ENCODE measurements at regions not wholly inside any gene's neighbourhood (a gene's known extent, or its start where the extent isn't known, plus 50 kb on each side); places are given as distances from the start of the nearest gene placed in this dataset.
"Not testable (repeated sequence)": the region's sequence is repeated elsewhere in the genome, so short reads cannot be mapped to it uniquely, and the experiment has no call there.

DNA sequence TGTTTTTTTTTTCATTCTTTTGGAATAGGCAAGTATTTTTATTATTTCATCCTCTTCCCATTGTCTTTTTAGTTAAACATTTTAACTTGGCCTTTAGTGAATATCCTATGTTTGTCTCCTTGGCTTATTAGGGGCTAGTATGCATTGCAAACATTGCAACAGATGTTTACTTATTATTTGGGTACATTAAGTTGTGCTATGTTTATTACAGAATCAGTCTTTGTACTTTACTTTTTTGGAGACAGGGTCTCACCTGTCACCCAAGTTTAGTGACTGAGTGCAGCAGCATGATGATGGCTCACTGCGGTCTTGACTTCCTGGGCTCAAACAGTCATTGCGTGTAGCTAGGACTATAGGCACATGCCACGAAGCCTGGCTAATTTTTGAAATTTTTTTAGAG, 51.1 kb upstream of the NUDT6 start:
- no peak for DNase-seq
- in situ Hi-C loops (cut with MboI; ENCODE audit: low pct_unique_long_range_greater_than_20kb, low sequenced_read_pairs), result no loop called here

DNA sequence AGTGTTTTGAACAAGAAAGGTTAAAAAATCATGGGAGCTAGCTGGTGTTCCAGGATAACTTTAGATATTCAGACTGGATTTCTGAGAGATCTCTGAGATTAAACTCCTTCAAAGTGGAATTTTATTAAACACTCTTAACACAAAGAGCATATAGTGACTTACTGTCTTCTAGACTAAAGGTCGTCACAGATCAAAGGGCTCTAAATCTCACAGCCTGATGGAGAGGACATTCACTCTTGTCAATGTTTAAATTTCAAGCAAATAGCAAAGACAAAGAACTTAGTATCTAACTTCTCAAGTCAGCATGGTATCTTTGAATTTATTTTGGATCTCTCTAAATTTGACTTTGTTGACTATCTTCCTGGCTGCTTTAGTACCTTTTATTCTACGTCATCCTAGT, 53.7 kb upstream of the NUDT6 start:
- in situ Hi-C loops (cut with MboI; ENCODE audit: low pct_unique_long_range_greater_than_20kb, low sequenced_read_pairs), result no loop called here
- DNase-seq, result no peak

DNA sequence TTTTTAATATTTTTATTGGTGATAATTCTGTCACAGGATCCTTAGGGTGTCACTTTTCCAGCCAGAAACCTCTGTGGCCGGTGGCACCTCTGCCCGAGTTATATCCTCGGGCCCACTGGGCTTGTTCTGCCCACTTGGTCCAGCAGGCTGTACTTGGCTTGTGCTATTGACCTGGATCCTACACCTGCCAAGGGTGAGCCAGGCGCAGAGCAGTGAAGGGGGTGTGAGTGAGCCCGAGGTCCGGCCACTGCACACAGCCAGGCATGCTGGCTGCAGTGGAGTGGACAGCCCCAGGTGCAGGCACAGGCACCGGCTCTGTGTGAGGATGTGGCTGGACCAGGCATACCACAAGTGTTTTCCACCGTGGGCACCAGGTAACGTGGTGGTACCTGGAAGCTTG, 54.7 kb upstream of the NUDT6 start:
- in situ Hi-C loops (cut with MboI; ENCODE audit: low pct_unique_long_range_greater_than_20kb, low sequenced_read_pairs), result no loop called here
- DNase-seq, result no peak

DNA sequence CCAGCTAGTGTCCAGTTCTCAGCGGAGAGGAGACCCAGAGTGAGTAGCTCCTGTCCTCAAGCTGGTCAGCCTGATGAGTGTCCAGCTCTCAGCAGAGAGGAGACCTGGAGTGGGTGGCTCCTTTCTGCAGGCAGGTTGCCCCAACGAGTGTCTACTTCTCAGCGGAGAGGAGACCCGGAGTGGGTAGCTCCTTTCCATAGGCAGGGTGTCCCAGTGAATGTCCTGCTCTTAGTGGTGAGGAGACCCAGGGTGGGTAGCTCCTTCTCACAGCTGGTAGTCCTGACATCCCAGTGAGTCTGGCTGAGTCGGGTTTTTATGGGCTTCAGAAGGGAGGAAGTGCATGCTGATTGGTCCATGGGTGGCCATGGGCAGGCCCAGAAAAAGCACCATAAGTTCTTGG, 55.7 kb upstream of the NUDT6 start:
- in situ Hi-C loops (cut with MboI; ENCODE audit: low pct_unique_long_range_greater_than_20kb, low sequenced_read_pairs), result no loop called here
- DNase-seq, result no peak

DNA sequence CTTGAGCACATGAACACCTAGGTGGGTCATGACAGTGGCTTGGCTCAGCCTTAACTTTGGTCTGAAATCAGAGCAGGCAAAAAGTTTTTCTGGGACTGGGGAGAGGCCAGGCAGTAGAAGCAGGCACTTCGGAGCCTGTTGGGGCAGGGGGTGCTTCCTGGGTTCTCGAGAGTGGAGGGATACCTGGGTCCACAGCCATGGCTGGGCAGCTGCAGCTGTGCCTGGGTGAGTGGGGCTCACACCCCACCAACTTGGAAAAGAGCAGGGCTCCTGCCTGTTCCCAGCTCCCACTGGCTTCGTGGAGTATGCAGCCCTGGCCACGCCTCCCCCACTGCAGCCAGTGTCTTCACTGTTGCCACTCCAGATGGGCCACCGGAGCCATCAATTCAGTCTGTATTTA, 56.4 kb upstream of the NUDT6 start:
- no peak for DNase-seq
- in situ Hi-C loops (cut with MboI; ENCODE audit: low pct_unique_long_range_greater_than_20kb, low sequenced_read_pairs), result no loop called here

DNA sequence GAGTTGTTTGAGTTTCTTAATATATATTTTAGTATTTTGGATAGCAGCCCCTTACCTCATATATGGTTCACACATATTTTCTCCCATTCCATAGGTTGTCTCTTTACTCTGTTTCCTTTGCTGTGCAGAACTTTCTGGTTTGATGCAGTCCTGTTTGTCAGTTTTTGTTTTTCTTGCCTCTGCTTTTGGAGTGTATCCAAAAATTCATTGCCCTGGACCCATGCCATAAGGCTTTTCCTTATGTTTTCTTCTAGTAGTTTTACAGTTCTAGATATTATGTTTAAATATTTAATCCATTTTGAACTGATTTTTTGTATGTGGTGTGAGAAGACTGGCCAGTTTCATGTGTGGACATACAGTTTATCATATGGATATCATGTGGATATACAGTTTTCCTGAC, 58.5 kb upstream of the NUDT6 start:
- in situ Hi-C loops (cut with MboI; ENCODE audit: low pct_unique_long_range_greater_than_20kb, low sequenced_read_pairs), result no loop called here
- no peak for DNase-seq

DNA sequence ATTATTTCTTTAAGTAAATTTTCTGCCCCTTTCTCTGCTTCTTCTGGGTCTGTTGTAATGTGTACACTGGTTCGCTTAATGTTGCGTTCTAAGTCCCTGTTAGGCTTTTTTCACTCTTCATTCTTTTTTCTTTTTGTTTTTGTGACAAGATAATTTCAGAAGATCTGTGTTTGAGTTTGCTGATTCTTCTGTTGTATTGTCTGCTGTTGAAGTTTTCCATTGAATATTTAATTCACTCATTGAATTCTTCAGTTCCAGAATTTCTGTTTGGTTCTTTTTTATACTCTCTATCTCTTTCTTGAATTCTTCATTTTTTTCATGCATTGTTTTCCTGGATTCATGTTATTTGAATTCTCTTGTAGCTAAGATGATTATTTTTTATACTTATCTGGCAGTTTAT, 66.3 kb upstream of the NUDT6 start:
- in situ Hi-C loops (cut with MboI; ENCODE audit: low pct_unique_long_range_greater_than_20kb, low sequenced_read_pairs), result no loop called here
- no peak for DNase-seq

DNA sequence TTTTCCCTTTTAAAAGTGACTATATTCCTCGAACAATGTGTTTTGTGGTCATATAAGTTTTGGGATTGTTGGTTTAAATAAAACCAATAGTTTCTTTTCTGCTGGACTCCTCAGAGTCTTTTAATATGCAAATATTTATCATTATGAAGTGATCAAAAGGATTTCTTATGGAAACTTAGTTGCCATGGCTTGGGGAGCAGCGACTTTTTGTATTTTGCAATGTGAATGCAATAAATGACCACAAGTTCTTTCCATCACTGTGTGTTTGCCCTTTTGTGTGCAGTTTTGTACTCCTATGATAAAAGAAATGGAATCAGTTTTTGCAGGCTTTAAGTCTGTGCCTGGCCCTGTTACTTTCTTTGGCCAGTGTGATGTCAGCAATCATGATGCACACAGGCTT, 68.5 kb upstream of the NUDT6 start:
- in situ Hi-C loops (cut with MboI; ENCODE audit: low pct_unique_long_range_greater_than_20kb, low sequenced_read_pairs), result no loop called here
- no peak for DNase-seq

DNA sequence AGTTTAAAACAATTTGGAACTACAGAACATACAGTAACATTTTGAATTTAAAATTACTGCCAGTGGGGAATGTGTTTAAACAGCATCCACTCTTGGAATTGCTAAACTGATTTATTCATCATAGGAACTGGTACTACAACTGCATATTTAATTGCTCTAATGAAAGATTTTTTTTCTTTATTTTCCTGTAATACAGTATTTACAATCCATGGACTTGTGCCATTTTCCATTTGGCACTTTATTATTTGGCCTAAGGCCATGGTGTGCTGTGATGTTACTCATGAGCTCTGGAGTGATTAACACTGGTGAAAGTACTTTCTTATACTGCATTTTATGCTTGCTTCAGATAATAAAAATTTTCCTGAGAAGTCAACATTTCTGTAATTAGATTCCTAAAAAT, 69.7 kb upstream of the NUDT6 start:
- in situ Hi-C loops (cut with MboI; ENCODE audit: low pct_unique_long_range_greater_than_20kb, low sequenced_read_pairs), result no loop called here
- no peak for DNase-seq

DNA sequence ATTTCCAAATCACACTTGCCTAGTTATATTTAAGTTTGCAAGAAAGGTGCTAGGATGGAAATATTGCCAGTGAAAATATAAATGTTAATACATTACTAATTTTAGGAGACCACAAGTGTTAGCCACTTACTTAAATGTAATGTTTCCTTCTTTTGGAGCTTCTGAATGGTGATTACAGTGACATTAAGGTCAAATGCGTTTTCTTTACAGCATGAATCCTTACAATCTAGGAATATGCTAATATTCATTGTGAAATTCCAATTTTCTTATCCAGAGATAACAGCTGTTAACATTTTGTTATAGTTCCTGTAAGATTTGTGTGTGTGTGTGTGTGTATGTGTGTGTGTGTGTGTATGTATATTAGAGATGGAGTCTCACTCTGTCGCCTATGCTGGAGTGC, 70.2 kb upstream of the NUDT6 start:
- in situ Hi-C loops (cut with MboI; ENCODE audit: low pct_unique_long_range_greater_than_20kb, low sequenced_read_pairs), result no loop called here
- DNase-seq, result no peak

DNA sequence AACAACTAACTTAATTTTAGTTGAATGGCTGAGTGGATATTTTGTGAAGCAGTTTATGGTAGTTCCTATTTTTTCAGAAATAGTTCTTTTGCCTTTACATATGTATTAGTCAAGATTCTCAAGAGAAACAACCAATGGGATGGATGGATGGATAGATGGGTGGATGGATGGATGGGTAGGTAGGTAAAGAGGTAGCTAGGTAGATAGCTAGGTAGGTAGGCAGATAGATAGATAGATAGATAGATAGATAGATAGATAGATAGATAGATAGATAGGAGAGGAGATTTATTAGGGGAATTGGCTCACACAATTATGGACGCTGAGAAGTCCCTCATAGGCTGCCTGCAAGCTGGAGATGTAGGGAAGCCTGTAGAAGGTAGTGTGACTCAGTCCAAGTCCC, 74.0 kb upstream of the NUDT6 start:
- DNase-seq, result no peak
- in situ Hi-C loops (cut with MboI; ENCODE audit: low pct_unique_long_range_greater_than_20kb, low sequenced_read_pairs), result no loop called here

DNA sequence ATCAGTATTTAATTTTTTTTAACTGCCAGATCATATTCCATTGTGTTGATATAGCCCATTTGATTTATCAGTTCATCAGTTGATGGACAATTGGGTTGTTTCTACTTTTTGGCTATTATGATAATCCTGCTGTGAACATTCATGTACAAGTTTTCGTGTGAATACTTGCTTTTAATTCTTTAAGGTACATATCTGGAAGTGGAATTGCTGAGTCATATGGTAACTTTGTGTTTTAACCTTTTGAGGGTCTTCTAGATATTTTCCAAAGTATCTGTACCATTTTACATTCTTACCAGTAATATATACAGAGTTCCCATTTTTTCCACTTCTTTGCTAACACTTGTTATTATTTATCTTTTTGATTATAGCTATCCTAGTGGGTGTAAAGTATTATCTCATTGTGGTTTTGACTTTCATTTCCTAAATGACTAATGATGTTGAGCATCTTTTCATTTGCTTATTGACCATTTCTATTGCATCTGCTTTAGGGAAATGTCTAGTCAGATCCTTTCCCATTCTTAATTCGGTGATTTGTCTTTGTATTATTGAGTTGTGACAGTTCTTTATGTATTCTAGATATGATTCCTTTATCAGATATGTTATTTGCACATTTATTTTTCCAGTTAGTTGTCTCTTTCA, 75.2 kb upstream of the NUDT6 start:
- DNase-seq, result no peak
- in situ Hi-C loops (cut with MboI; ENCODE audit: low pct_unique_long_range_greater_than_20kb, low sequenced_read_pairs), result no loop called here

DNA sequence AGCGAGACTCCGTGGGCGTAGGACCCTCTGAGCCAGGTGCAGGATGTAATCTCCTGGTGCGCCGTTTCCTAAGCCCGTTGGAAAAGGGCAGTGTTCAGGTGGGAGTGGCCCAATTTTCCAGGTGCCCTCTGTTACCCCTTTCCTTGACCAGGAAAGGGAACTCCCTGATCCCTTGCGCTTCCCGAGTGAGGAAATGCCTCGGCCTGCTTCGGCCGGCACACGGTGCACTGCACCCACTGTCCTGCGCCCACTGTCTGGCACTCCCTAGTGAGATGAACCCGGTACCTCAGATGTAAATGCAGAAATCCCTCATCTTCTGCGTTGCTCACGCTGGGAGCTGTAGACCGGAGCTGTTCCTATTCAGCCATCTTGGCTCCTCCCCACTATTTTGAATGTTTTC, 81.7 kb upstream of the NUDT6 start:
- in situ Hi-C loops (cut with MboI; ENCODE audit: low pct_unique_long_range_greater_than_20kb, low sequenced_read_pairs); DNase-seq: not testable (repeated sequence)

DNA sequence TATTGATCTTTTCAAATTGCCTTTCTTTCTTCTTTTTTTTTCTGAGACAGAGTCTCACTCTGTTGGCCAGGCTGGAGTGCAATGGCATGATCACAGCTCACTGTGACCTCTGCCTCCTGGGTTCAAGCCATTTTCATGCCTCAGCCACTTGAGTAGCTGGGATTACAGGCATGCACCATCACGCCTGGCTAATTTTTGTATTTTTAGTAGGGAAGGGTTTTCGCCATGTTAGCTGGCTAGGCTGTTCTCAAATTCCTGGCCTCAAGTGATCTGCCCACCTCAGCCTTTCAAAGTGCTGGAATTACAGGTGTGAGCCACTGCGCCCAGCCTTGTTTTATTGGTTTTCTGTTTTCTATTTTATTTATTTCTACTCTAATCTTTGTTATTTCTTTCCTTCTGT, 82.7 kb upstream of the NUDT6 start:
- in situ Hi-C loops (cut with MboI; ENCODE audit: low pct_unique_long_range_greater_than_20kb, low sequenced_read_pairs), result not testable (repeated sequence)

DNA sequence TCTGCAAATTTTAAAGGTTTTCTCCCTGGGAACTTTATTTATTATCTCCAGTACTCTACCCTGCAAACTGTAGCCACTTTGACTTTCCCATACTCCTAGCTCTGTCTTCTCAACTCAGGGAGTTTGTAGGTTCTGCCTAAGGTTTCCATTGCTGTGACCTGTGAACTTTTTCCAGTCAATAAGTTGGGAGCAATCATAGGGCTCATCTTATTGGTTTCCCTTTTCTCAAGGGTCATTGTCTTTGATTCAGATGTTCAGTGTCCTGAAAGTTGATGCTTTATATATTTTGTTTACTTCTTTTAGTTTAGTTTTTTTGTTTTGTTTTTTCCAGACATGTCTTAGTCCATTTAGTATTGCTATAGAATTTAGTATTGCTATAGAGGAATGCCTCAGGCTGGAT, 85.3 kb upstream of the NUDT6 start:
- in situ Hi-C loops (cut with MboI; ENCODE audit: low pct_unique_long_range_greater_than_20kb, low sequenced_read_pairs), result no loop called here
- DNase-seq, result no peak

More for the DNA sequence above, 82.7 kb upstream of the NUDT6 start:
- not testable (repeated sequence) for DNase-seq

DNA sequence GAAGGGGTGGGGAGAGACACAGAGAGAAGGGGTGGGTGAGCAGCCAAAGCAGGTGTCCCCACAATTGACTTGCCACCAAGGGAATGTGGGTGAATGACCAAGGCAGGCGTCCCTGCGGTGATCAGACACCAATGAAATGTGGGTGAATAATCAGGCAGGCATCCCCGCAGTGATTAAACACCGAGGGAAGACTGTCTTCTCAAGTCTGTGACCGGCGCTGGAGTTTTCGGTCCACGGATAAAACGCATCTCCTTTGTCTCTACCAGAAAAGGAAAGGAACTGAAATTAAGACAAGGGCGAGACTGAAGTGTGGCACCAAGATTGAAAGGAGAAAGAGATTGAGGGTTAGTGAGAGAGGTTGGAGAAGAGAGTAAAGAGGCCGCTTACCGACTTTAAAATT, 90.0 kb upstream of the NUDT6 start:
- DNase-seq; in situ Hi-C loops (cut with MboI; ENCODE audit: low pct_unique_long_range_greater_than_20kb, low sequenced_read_pairs): not testable (repeated sequence)

DNA sequence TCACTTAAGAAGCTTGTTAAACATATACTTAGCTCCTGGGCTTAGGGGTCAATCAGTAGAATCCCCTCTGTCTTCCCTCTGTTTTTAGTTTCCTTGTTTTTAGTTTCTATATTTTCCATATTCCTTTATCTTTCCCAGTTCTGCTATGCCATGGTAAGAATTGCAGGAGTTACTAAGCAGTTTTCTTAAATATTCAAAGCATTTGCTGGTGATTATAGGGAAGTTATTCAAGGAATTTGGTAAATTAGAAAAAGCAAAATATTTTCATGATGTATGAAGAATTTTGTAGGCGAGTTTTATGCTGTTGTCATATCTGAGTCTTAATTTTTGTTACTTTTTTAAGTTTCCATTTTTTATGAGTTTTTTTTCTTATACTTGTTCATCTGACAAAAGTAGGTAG, 91.6 kb upstream of the NUDT6 start:
- in situ Hi-C loops (cut with MboI; ENCODE audit: low pct_unique_long_range_greater_than_20kb, low sequenced_read_pairs), result no loop called here
- DNase-seq, result no peak

DNA sequence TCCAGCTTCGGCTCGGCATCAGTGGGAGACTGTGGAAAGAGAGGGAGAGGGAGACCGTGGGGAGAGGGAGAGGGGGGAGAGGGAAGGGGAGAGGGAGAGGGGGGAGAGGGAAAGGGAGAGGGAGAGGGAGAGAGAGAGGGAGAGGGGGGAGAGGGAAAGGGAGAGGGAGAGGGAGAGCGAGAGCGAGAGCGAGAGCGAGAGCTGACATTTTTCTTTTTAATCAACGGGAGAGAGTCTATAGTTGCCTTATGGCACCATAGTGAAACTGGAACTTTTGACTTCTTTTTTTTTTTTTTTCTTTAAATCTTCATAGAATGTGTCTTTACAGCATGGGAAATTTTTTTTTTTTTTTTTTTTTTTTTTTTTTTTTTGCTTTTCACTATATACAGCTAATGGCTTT, 94.7 kb upstream of the NUDT6 start:
- no peak for DNase-seq
- in situ Hi-C loops (cut with MboI; ENCODE audit: low pct_unique_long_range_greater_than_20kb, low sequenced_read_pairs), result no loop called here

DNA sequence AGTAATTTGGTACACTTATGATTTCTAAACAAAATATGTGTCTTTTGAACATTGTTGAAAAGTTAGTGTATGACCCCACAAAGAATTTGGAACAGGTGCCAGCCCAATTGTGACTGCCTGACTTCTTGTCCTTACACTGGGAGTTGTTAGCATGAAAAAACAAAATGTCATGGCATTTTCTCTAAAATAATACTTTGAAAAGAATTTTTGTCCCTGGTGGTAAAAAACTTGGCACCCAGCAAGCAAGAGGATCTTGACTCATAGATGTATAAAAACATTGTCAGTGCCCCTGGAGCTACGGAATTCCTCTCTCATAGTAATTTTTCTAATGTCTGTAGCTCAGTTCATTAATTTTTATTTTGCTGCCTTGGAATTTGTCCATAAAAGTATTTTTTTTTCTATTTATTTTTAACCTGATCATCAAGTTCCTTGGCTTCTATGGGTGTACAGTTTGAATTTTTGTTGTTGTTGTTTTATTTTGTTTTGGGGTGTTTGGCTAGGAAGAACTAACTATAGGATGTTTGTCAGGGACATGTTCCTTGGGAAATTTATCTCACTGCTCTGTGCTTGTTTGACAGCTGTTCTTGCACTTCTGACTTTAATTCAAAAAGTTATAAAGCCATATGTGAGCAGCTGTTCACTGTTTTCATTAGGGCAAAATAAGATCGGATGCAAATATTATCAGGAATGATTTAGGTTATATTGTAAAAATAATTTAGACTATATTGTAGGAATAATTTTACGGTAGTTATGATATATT, 95.4 kb upstream of the NUDT6 start:
- in situ Hi-C loops (cut with MboI; ENCODE audit: low pct_unique_long_range_greater_than_20kb, low sequenced_read_pairs), result no loop called here
- DNase-seq, result no peak

DNA sequence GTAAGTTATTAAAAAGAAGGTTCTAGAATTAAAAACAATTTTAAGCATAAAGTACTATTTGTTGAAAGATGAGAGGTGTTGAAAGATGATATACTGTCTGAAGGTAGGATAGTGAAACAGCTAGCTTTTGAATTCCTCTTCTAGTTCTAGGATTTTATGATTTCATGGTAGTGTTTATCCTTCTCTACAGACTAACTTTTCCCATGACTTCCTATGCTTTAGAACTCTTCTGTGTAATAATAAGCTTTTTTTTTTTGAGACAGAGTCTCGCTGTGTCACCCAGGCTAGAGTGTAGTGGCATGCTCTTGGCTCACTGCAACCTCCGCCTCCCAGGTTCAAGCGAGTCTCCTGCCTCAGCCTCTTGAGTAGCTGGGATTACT, 96.0 kb upstream of the NUDT6 start:
- no peak for DNase-seq
- in situ Hi-C loops (cut with MboI; ENCODE audit: low pct_unique_long_range_greater_than_20kb, low sequenced_read_pairs), result no loop called here

DNA sequence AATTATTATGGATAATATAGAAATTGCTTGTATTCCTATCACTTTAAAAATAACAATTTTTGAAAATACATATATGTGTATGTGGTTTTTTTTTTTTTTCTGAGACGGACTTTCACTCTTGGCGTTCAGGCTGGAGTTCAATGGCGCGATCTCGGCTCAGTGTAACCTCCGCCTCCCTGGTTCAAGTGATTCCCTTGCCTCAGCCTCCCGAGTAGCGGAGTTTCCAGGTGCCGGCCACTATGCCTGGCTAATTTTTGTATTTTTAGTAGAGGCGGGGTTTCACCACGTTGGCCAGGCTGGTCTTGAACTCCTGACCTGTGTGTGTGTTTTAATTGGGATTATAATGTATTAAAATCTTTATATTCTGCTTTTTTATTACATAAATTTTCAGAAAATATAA, 97.9 kb upstream of the NUDT6 start:
- DNase-seq, result no peak
- in situ Hi-C loops (cut with MboI; ENCODE audit: low pct_unique_long_range_greater_than_20kb, low sequenced_read_pairs), result no loop called here
